Body of pancreas (tissue), 4 donors: ENCODE measurements at regions not wholly inside any gene's neighbourhood (a gene's known extent, or its start where the extent isn't known, plus 50 kb on each side); places are given as distances from the start of the nearest gene placed in this dataset.

Source experiments
- ATAC-seq: fragments of 150-250 bp; one replicate; pipeline ENCODE4 v1.9.1; 2016
- DNase-seq, 4 donors: peaks; one replicate each; pipeline ENCODE4 v3.0.0-alpha.2; 2019
- H3K27ac ChIP-seq, 4 donors: fragments of 200-600 bp; sonication (generic); 1 replicate in 3 of 4; 2 replicates in 1 of 4; pipeline versions ENCODE4 v1.5.1 to v1.6.1; 2016 to 2019; ENCODE audit warnings: mild to moderate bottlenecking in 1 of 4, mixed read lengths in 1 of 4, moderate library complexity in 1 of 4
- H3K27me3 ChIP-seq, 2 donors: fragments of 200-600 bp; sonication (generic); one replicate each; pipeline ENCODE4 v1.6.0; 2016; ENCODE audit warnings: mild to moderate bottlenecking in 1 of 2
- H3K36me3 ChIP-seq, 2 donors: fragments of 200-600 bp; sonication (generic); replicated peaks in 1 of 2; 2 replicates each; pipeline ENCODE4 v1.5.1; 2016; ENCODE audit warnings: low read depth in 2 of 2; ENCODE audit not compliant: insufficient read depth in 1 of 2
- H3K4me1 ChIP-seq: fragments of 200-600 bp; sonication (generic); one replicate; pipeline ENCODE4 v1.6.0; 2016
- H3K4me3 ChIP-seq, 2 donors: fragments of 200-600 bp; sonication (generic); 1 replicate in 1 of 2; 2 replicates in 1 of 2; pipeline ENCODE4 v1.5.1; 2016 to 2019
- H3K9me3 ChIP-seq, 3 donors: fragments of 200-600 bp; sonication (generic); 1 replicate in 2 of 3; 2 replicates in 1 of 3; pipeline ENCODE4 v1.5.1; 2016
- CTCF ChIP-seq, 7 experiments: fragments of 450-650 bp in 4 of 7; fragments of 200-600 bp in 3 of 7; sonication (generic) in 3 of 7; IDR thresholded peaks; one replicate each; pipeline ENCODE4 v1.5.1; 2016 to 2019; ENCODE audit warnings: antibody characterized with exemption in 7 of 7
- POLR2A ChIP-seq, 3 donors: fragments of 450-650 bp; IDR thresholded peaks; one replicate each; pipeline ENCODE4 v1.6.1; 2016; ENCODE audit warnings: antibody characterized with exemption in 3 of 3, mild to moderate bottlenecking in 2 of 3
- WGBS, 2 donors: methylation state at CpG; one replicate each; pipeline ENCODE4 v1.1.5; 2017; 5-methylcytosine and 5-hydroxymethylcytosine counted together
- intact Hi-C: fragments of 100-400 bp; cut with DNase I; formaldehyde crosslinking; loops from one replicate; pipeline ENCODE4 v1.15.1; 2023

- Histone ChIP-seq H3K4me3 (no peak overlapping the region), H3K9me3 (no peaks in the 10 kb centered on the region), H3K36me3 (peaks cover 0 to 7% of the 10 kb centered on the region in 2 donors), H3K27ac (no peak overlapping the region), H3K4me1 (peaks cover 30% of the 10 kb centered on the region), H3K27me3 (no peaks in the 10 kb centered on the region)
- DNase-seq (no peak), ATAC-seq (no peak)
- intact Hi-C loops = no loop called here
- 85 to 90% methylated on average over 10 of the region's 10 CpGs for WGBS, 2 donors
- TF ChIP-seq POLR2A (IDR thresholded peaks at IDR 0.05) (no peak), CTCF (IDR thresholded peaks at IDR 0.05) (no peak)
Observed at GRCh38 chr16:31710134-31710533, 163.5 kb upstream of the ZNF267 start.

DNA sequence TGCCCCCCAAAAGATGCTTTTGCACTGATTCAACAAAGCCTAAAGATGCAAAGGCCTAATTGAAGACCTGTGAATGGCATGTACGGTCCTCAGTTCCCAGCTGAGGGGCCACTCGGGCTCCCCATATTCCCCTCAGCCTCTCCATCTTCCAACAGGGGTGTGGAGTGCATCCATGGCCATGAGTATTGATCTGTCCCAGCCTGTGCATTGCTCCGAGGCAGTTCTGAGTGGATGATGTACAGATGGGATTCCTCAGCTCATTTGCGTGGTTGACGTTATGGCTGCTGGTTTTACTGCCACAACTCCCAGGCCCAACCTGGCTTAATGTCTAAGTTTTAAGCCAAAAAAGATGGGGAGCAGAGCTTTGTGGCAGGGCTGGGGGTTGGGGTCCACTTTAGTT, 162.7 kb upstream of the ZNF267 start:
- H3K27ac ChIP-seq = no peak overlapping the region
- DNase-seq (no peak), ATAC-seq (no peak)
- TF ChIP-seq POLR2A (IDR thresholded peaks at IDR 0.05) (no peak), CTCF (IDR thresholded peaks at IDR 0.05) (no peak)
- H3K27me3 ChIP-seq = no peaks in the 10 kb centered on the region
- WGBS, 2 donors = 89 to 100% methylated on average over 4 to 5 of the region's 5 CpGs
- intact Hi-C loops = no loop called here
- no peaks in the 10 kb centered on the region for H3K9me3 ChIP-seq
- H3K4me3 ChIP-seq = no peak overlapping the region
- H3K36me3 ChIP-seq = peaks cover 0 to 2% of the 10 kb centered on the region in 2 donors
- H3K4me1 ChIP-seq = peaks cover 35% of the 10 kb centered on the region

DNA sequence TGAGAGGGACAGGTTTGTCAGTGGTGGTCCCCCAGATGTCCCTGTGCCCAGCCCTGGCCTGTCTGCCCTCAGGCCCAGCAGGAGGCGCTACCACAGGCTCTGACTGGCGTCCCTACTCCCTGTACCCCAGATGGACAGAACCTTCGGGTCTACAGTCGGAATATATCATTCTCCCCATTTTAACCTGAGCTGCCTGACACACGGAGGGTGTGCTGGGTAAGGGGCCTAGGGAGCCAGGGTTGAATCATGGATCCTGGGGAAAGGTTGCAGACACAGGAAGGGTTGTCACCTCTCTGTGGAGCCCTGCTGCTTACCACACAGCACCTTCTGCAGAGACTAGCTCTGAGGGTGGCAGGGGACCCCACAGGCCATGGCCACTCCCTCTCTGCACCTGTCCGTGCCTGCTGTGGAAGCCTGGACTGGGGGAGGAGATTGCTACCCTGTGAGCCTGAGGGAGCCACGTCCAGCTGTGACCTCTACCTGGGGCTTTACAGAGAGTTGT, 162.2 kb upstream of the ZNF267 start:
- Histone ChIP-seq H3K9me3 (no peaks in the 10 kb centered on the region), H3K27me3 (no peaks in the 10 kb centered on the region), H3K27ac (peak overlapping the region in 2 of 4 donors; percentile 85 to 94), H3K4me1 (peaks cover 35% of the 10 kb centered on the region), H3K4me3 (no peak overlapping the region), H3K36me3 (peaks cover 0 to 1% of the 10 kb centered on the region in 2 donors)
- no peak for TF ChIP-seq CTCF (IDR thresholded peaks at IDR 0.05)
- TF ChIP-seq POLR2A (IDR thresholded peaks at IDR 0.05) = no peak
- WGBS, 2 donors = 69 to 73% methylated on average over 6 to 7 of the region's 7 CpGs
- intact Hi-C loops = no loop called here
- ATAC-seq (no peak), DNase-seq (no peak)

DNA sequence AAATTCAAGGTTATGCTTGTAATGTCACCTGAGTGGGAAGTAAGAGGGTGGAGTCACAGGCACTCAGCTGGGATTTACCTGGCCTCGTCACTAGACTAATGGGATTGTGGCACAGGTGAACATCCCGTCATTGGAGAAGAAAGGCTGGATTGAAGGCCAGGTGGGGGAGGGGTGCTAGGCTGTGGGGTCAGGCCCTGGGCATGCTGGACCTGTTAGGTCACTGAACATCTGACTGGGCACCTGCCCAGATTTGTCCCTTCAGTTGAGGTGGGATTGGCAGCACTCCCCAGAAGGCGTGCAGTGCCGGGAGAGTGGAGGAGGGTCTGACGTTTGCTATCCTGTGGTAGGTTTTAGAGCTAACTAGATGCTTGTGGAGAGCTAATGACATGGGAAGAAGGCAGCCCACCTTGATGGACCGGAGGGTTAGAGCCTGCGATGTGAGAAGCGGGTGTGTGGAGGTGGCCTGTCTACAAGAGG, 161.5 kb upstream of the ZNF267 start:
- peak; percentile 47 to 62 (median 58) for DNase-seq
- peak in 1 of 3 donors; percentile 10 for TF ChIP-seq POLR2A (IDR thresholded peaks at IDR 0.05)
- no peak for TF ChIP-seq CTCF (IDR thresholded peaks at IDR 0.05)
- intact Hi-C loops = no loop called here
- Histone ChIP-seq H3K27ac (peak overlapping the region in 3 of 4 donors; percentile 85 to 97 (median 94)), H3K4me3 (no peak overlapping the region), H3K36me3 (peaks cover 0 to 1% of the 10 kb centered on the region in 2 donors), H3K4me1 (peaks cover 35% of the 10 kb centered on the region), H3K9me3 (no peaks in the 10 kb centered on the region), H3K27me3 (no peaks in the 10 kb centered on the region)
- 59 to 69% methylated on average over 8 of the region's 8 CpGs for WGBS, 2 donors
- peak; percentile 33 for ATAC-seq
